ENCODE measurements at regions not wholly inside any gene's neighbourhood (a gene's known extent, or its start where the extent isn't known, plus 50 kb on each side); places are given as distances from the start of the nearest gene placed in this dataset.

DNA sequence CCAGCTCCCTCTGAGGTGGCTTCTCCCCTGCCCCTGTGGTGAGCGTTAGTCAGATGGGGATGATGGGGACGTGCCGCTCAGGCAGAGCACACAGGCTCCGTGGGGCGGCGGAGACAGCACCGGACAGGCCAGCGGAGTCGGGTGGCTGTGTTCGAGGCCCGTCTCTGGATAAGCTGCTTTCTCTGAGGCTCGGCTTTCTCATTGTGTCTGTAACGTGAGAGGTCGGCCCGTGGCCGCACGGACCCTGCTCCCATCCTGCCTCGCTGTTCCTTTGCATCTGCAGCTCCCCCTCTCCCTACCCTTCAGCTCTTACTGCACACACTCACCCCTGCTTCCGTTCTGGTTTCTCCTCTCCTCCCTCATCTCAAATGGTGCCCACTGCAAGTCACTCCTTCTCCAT is 62.5 kb downstream of the FAM43A start:
- Histone ChIP-seq H3K4me3 (ENCODE audit: insufficient read depth, low read length, poor library complexity, severe bottlenecking) (no peak overlapping the region), H3F3A (ENCODE audit: insufficient read depth) (no peaks in the 10 kb centered on the region), H3K27ac (ENCODE audit: low read depth, low read length) (no peak overlapping the region), H3K79me2 (ENCODE audit: insufficient read depth, low read length) (no peaks in the 10 kb centered on the region), H2AFZ (ENCODE audit: low read depth, low read length, severe bottlenecking) (no peak overlapping the region), H3K36me3 (ENCODE audit: low read length) (no peaks in the 10 kb centered on the region), H3K9me2 (replicated peaks; ENCODE audit: insufficient read depth, low read length) (no peaks in the 10 kb centered on the region), H3K4me2 (ENCODE audit: low read depth, low read length, poor library complexity, severe bottlenecking) (no peak overlapping the region), H3K27me3 (ENCODE audit: low read length) (no peaks in the 10 kb centered on the region), H4K20me1 (ENCODE audit: low read depth, low read length) (no peaks in the 10 kb centered on the region), H3K9ac (ENCODE audit: low read length) (no peak overlapping the region), H3K9me3 (ENCODE audit: insufficient read depth, low read length) (no peaks in the 10 kb centered on the region)
- TF ChIP-seq EZH2phosphoT487 (conservative IDR thresholded peaks at IDR 0.05; ENCODE audit: low read length) = no peak
- TF ChIP-seq, protein P1, sequence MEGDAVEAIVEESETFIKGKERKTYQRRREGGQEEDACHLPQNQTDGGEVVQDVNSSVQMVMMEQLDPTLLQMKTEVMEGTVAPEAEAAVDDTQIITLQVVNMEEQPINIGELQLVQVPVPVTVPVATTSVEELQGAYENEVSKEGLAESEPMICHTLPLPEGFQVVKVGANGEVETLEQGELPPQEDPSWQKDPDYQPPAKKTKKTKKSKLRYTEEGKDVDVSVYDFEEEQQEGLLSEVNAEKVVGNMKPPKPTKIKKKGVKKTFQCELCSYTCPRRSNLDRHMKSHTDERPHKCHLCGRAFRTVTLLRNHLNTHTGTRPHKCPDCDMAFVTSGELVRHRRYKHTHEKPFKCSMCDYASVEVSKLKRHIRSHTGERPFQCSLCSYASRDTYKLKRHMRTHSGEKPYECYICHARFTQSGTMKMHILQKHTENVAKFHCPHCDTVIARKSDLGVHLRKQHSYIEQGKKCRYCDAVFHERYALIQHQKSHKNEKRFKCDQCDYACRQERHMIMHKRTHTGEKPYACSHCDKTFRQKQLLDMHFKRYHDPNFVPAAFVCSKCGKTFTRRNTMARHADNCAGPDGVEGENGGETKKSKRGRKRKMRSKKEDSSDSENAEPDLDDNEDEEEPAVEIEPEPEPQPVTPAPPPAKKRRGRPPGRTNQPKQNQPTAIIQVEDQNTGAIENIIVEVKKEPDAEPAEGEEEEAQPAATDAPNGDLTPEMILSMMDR (IDR thresholded peaks at IDR 0.05; ENCODE audit: insufficient read depth, low read length, poor library complexity, severe bottlenecking) = no peak

DNA sequence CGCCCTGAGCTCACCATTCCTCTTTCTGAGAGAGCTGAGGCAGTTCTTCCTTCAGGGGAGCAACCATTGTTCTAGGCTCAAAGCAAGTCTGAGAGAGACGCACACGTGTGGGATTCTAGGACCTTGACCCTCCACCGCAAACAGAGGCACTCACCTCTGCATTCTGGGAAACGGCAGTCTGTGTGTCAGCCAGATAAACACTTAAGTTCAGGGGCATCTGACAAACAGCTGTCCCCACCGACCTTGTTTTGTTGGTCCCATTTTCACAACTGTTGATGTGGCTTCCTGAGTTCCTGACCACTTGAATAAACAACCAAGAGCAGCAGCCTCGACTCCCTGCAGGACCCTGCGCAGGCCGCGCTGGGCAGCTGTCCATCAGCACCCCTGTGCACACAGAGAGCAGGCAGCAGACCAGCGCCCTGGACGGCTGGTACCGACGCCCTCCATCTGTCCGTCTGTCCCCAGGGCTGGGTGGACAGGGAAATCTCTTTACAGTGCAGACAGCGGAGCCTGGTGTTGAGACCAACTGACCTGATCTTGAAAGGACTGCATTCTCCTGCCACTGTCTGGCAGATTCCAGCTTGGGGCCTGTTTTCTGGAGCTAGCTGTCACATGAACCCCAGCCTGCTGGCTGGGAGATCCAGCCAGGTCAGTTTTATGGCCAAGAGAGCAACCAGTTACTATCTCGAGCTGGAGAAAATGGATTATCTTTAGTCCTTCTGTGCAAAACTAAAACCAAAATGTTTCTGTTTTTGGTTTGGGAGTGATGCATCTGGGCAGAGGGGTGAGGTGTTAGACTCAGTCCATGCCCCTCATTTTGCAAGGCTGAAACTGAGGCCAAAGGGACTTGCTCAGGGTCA is 64.2 kb downstream of the FAM43A start:
- H3K27ac ChIP-seq (ENCODE audit: low read depth, low read length) = no peak overlapping the region
- no peaks in the 10 kb centered on the region for H3K9me3 ChIP-seq (ENCODE audit: insufficient read depth, low read length)
- H3K9me2 ChIP-seq (replicated peaks; ENCODE audit: insufficient read depth, low read length) = no peaks in the 10 kb centered on the region
- H3K9ac ChIP-seq (ENCODE audit: low read length) = no peak overlapping the region
- H3K36me3 ChIP-seq (ENCODE audit: low read length) = no peaks in the 10 kb centered on the region
- no peak overlapping the region for H3K4me2 ChIP-seq (ENCODE audit: low read depth, low read length, poor library complexity, severe bottlenecking)
- no peaks in the 10 kb centered on the region for H3F3A ChIP-seq (ENCODE audit: insufficient read depth)
- H3K27me3 ChIP-seq (ENCODE audit: low read length) = no peaks in the 10 kb centered on the region
- H3K79me2 ChIP-seq (ENCODE audit: insufficient read depth, low read length) = no peaks in the 10 kb centered on the region
- TF ChIP-seq EZH2phosphoT487 (conservative IDR thresholded peaks at IDR 0.05; ENCODE audit: low read length) = no peak
- TF ChIP-seq, protein P1 (IDR thresholded peaks at IDR 0.05; ENCODE audit: insufficient read depth, low read length, poor library complexity, severe bottlenecking) = no peak
- no peaks in the 10 kb centered on the region for H4K20me1 ChIP-seq (ENCODE audit: low read depth, low read length)
- H2AFZ ChIP-seq (ENCODE audit: low read depth, low read length, severe bottlenecking) = no peak overlapping the region
- no peak overlapping the region for H3K4me3 ChIP-seq (ENCODE audit: insufficient read depth, low read length, poor library complexity, severe bottlenecking)

DNA sequence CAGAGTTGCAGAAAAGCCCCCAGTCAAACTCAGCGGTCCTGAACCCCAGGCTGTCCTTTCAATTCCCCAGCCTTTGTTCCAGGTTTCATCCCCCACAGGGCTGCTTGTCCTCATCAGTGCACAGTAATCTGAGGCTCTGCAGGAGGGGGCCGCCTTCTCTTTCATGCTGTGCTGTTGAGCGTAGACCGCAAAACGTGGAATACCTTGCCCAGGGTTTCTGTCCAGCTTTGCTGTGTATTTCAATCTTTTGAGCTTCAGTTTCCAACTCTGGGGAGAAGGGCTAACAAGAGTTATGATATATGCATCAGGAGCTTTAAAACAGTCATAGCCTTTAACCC is 64.8 kb downstream of the FAM43A start:
- H3K36me3 ChIP-seq (ENCODE audit: low read length) = no peaks in the 10 kb centered on the region
- H3K4me3 ChIP-seq (ENCODE audit: insufficient read depth, low read length, poor library complexity, severe bottlenecking) = no peak overlapping the region
- H3K9ac ChIP-seq (ENCODE audit: low read length) = no peak overlapping the region
- H3K9me2 ChIP-seq (replicated peaks; ENCODE audit: insufficient read depth, low read length) = no peaks in the 10 kb centered on the region
- H3K9me3 ChIP-seq (ENCODE audit: insufficient read depth, low read length) = no peaks in the 10 kb centered on the region
- no peaks in the 10 kb centered on the region for H4K20me1 ChIP-seq (ENCODE audit: low read depth, low read length)
- H2AFZ ChIP-seq (ENCODE audit: low read depth, low read length, severe bottlenecking) = no peak overlapping the region
- no peaks in the 10 kb centered on the region for H3K79me2 ChIP-seq (ENCODE audit: insufficient read depth, low read length)
- no peaks in the 10 kb centered on the region for H3F3A ChIP-seq (ENCODE audit: insufficient read depth)
- H3K4me2 ChIP-seq (ENCODE audit: low read depth, low read length, poor library complexity, severe bottlenecking) = no peak overlapping the region
- TF ChIP-seq EZH2phosphoT487 (conservative IDR thresholded peaks at IDR 0.05; ENCODE audit: low read length) = no peak
- TF ChIP-seq, protein P1 (IDR thresholded peaks at IDR 0.05; ENCODE audit: insufficient read depth, low read length, poor library complexity, severe bottlenecking) = no peak
- no peak overlapping the region for H3K27ac ChIP-seq (ENCODE audit: low read depth, low read length)
- H3K27me3 ChIP-seq (ENCODE audit: low read length) = no peaks in the 10 kb centered on the region

Data from SU-DHL-6 (cell line).